Endothelial cell of umbilical vein (primary cell): ENCODE measurements at regions not wholly inside any gene's neighbourhood (a gene's known extent, or its start where the extent isn't known, plus 50 kb on each side); places are given as distances from the start of the nearest gene placed in this dataset.

Experiments
- BruUV-seq: library from RNA; stranded (reverse); fragments of 400-500 nt; replicated peaks from 2 replicates; lab custom pipeline; 2021; lab: Mats Ljungman, UMichigan
- CTCF ChIA-PET: fragments of 300-600, 350-600 bp; sonication (Branson Sonifier 250); formaldehyde crosslinking; loops from one replicate; lab custom pipeline; 2021; ENCODE audit warnings: antibody characterized with exemption, inconsistent platforms; lab: Charles Lee
- POLR2A ChIA-PET: fragments of 300-600, 350-600 bp; sonication (Branson Sonifier 250); formaldehyde crosslinking; loops from one replicate; lab custom pipeline; 2021; ENCODE audit warnings: antibody characterized with exemption, inconsistent platforms; lab: Charles Lee
- DNase-seq: peaks from one replicate; pipeline ENCODE4 v3.0.0-alpha.2; 2011; ENCODE audit warnings: low read depth, low spot score
- FAIRE-seq: peaks from 2 replicates; lab custom pipeline; 2011; peaks lifted over from hg19 to GRCh38; lab: Jason Lieb, UNC
- H2AFZ ChIP-seq: 2 replicates; pipeline ENCODE4 v1.6.0; 2012; ENCODE audit warnings: low read depth, low read length, control low read depth, inconsistent platforms
- H3K27ac ChIP-seq: 2 replicates; pipeline ENCODE4 v1.5.1; 2011; ENCODE audit warnings: low read depth, mild to moderate bottlenecking, control low read depth, low read length, moderate library complexity; ENCODE audit not compliant: insufficient read depth
- H3K27me3 ChIP-seq, 2 experiments: 2 replicates each; pipeline versions ENCODE4 v1.6.0 to v1.6.1; 2011; ENCODE audit warnings: low read length in 2 of 2, mixed read lengths in 1 of 2; ENCODE audit not compliant: control insufficient read depth in 2 of 2, insufficient read depth in 2 of 2
- H3K36me3 ChIP-seq, 2 experiments: 2 replicates in 1 of 2; 3 replicates in 1 of 2; pipeline ENCODE4 v1.5.1; 2011; ENCODE audit warnings: low read length in 2 of 2, mild to moderate bottlenecking in 1 of 2, moderate library complexity in 1 of 2; ENCODE audit not compliant: control insufficient read depth in 2 of 2, insufficient read depth in 2 of 2; ENCODE audit errors: extremely low read depth in 1 of 2
- H3K4me1 ChIP-seq: 3 replicates; pipeline ENCODE4 v1.5.1; 2011; ENCODE audit warnings: mild to moderate bottlenecking, low read length; ENCODE audit not compliant: control insufficient read depth, insufficient read depth; ENCODE audit errors: extremely low read depth
- H3K4me2 ChIP-seq: 2 replicates; pipeline ENCODE4 v1.6.1; 2011; ENCODE audit warnings: low read length, control low read depth, mixed read lengths; ENCODE audit not compliant: insufficient read depth
- H3K4me3 ChIP-seq, 3 experiments: fragments of 200-600 bp in 1 of 3; sonication (generic), shearing (Covaris generic) in 1 of 3; replicated peaks in 1 of 3; 2 replicates each; pipeline ENCODE4 v1.5.1; 2011 to 2016; ENCODE audit warnings: control low read depth in 3 of 3, low read length in 3 of 3, mild to moderate bottlenecking in 2 of 3, inconsistent platforms in 1 of 3, low read depth in 1 of 3, moderate library complexity in 1 of 3; ENCODE audit not compliant: insufficient read depth in 1 of 3
- H3K79me2 ChIP-seq: 2 replicates; pipeline ENCODE4 v1.6.0; 2012; ENCODE audit warnings: low read length, inconsistent platforms; ENCODE audit not compliant: control insufficient read depth, insufficient read depth
- H3K9ac ChIP-seq: replicated peaks from 2 replicates; pipeline ENCODE3; 2011; ENCODE audit warnings: low read length, control low read depth; ENCODE audit not compliant: insufficient read depth; ENCODE audit errors: extremely low read depth
- H3K9me1 ChIP-seq: replicated peaks from 3 replicates; pipeline ENCODE4 v1.6.0; 2011; ENCODE audit warnings: mild to moderate bottlenecking, low read length; ENCODE audit not compliant: control insufficient read depth, insufficient read depth; ENCODE audit errors: extremely low read depth
- H3K9me3 ChIP-seq: replicated peaks from 2 replicates; pipeline ENCODE4 v1.5.1; 2012; ENCODE audit warnings: low read length, inconsistent platforms; ENCODE audit not compliant: control insufficient read depth, insufficient read depth
- H4K20me1 ChIP-seq: replicated peaks from 2 replicates; pipeline ENCODE3; 2011; ENCODE audit warnings: mild to moderate bottlenecking, low read length; ENCODE audit not compliant: control insufficient read depth, insufficient read depth; ENCODE audit errors: extremely low read depth
- EZH2 ChIP-seq: IDR thresholded peaks from 2 replicates; pipeline ENCODE4 v1.6.1; 2012; ENCODE audit warnings: borderline replicate concordance, low read depth, mild to moderate bottlenecking, moderate library complexity, low read length, inconsistent platforms; ENCODE audit not compliant: severe bottlenecking
- FOS ChIP-seq: IDR thresholded peaks from 2 replicates; pipeline ENCODE4 v1.6.1; 2011; ENCODE audit warnings: mild to moderate bottlenecking, low read length, moderate library complexity, borderline replicate concordance; ENCODE audit not compliant: insufficient read depth
- GATA2 ChIP-seq: IDR thresholded peaks from 2 replicates; pipeline ENCODE4 v1.7.0; 2011; ENCODE audit warnings: low read depth, mild to moderate bottlenecking, moderate library complexity, mixed read lengths, low read length; ENCODE audit not compliant: insufficient read length, insufficient read depth
- JUN ChIP-seq: IDR thresholded peaks from 2 replicates; pipeline ENCODE4 v1.6.1; 2011; ENCODE audit warnings: borderline replicate concordance, low read depth; ENCODE audit not compliant: insufficient read length, insufficient read depth
- MYC ChIP-seq: IDR thresholded peaks from one replicate; pipeline ENCODE4 v1.6.1; 2011; ENCODE audit warnings: mild to moderate bottlenecking, low read depth, low read length
- POLR2A ChIP-seq: IDR thresholded peaks from 2 replicates; pipeline ENCODE4 v1.6.1; 2012; ENCODE audit warnings: low read depth, mild to moderate bottlenecking, control low read depth, low read length
- POLR2AphosphoS5 ChIP-seq: IDR thresholded peaks from 2 replicates; pipeline ENCODE4 v1.6.1; 2012; ENCODE audit warnings: low read depth, mild to moderate bottlenecking, control low read depth, low read length, moderate library complexity; ENCODE audit not compliant: insufficient read depth
- dilution Hi-C: fragments of 300-500 bp; cut with MboI; formaldehyde crosslinking; loops from one replicate; pipeline ENCODE4 v1.15.0; 2019; ENCODE audit warnings: low sequenced_read_pairs; ENCODE audit not compliant: extremely low pct_ligation_motif_present
- intact Hi-C: fragments of 100-400 bp; cut with micrococcal nuclease; formaldehyde crosslinking; loops from one replicate; pipeline ENCODE4 v1.10.0; 2022
- TF ChIP-seq, protein P1 (sequence below): IDR thresholded peaks from 2 replicates; pipeline ENCODE4 v1.6.1; 2011; ENCODE audit not compliant: insufficient read depth, insufficient read length
- TF ChIP-seq, protein P2 (sequence below), 2 donors: IDR thresholded peaks; 1 replicate in 1 of 2; 2 replicates in 1 of 2; pipeline ENCODE4 v1.5.1; 2011; ENCODE audit warnings: low read length in 2 of 2, mild to moderate bottlenecking in 2 of 2, moderate library complexity in 2 of 2, control low read depth in 1 of 2, inconsistent platforms in 1 of 2, low read depth in 1 of 2; ENCODE audit not compliant: insufficient read depth in 1 of 2; ENCODE audit errors: extremely low read depth in 1 of 2

DNA sequence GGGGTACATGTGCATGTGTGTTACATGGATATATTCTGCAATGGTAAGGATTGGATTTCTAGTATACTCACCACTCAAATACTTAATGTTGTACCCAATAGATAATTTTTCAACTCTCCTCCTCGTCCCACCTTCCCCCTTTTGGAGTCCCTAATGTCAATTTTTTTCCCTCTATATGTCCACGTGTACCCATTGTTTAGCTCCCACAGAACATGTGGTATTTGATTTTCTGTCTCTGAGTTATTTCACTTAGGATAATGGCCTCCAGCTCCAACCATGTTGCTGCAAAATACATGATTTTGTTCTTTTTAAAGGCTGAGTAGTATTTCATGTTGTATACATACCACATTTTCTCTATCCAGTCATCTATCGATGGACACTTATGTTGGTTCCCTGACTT lies 97.2 kb upstream of the TMTC1 start:
- TF ChIP-seq, protein P1, sequence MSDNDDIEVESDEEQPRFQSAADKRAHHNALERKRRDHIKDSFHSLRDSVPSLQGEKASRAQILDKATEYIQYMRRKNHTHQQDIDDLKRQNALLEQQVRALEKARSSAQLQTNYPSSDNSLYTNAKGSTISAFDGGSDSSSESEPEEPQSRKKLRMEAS: no peak
- TF ChIP-seq, protein P2, sequence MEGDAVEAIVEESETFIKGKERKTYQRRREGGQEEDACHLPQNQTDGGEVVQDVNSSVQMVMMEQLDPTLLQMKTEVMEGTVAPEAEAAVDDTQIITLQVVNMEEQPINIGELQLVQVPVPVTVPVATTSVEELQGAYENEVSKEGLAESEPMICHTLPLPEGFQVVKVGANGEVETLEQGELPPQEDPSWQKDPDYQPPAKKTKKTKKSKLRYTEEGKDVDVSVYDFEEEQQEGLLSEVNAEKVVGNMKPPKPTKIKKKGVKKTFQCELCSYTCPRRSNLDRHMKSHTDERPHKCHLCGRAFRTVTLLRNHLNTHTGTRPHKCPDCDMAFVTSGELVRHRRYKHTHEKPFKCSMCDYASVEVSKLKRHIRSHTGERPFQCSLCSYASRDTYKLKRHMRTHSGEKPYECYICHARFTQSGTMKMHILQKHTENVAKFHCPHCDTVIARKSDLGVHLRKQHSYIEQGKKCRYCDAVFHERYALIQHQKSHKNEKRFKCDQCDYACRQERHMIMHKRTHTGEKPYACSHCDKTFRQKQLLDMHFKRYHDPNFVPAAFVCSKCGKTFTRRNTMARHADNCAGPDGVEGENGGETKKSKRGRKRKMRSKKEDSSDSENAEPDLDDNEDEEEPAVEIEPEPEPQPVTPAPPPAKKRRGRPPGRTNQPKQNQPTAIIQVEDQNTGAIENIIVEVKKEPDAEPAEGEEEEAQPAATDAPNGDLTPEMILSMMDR (IDR thresholded peaks at IDR 0.05; ENCODE audit: extremely low read depth in 1 of 2, insufficient read depth in 1 of 2, low read depth in 1 of 2, low read length in 2 of 2): no peak
- TF ChIP-seq FOS: no peak
- no peak for TF ChIP-seq EZH2
- TF ChIP-seq POLR2AphosphoS5: no peak
- no peak for TF ChIP-seq MYC
- TF ChIP-seq POLR2A: no peak
- TF ChIP-seq GATA2: no peak
- no peak for TF ChIP-seq JUN
- FAIRE-seq: no peak
- ChIA-PET CTCF (interaction anchor here (0.9 kb wide), 1 partner anchor 10 kb away, joined by 3 read pairs; no protein-coding TSS in a partner anchor), POLR2A (no interaction called here)
- Histone ChIP-seq H3K79me2 (no peaks in the 10 kb centered on the region), H3K4me2 (no peak overlapping the region), H3K36me3 (no peaks in the 10 kb centered on the region), H2AFZ (no peak overlapping the region), H3K27me3 (peaks cover 5 to 8% of the 10 kb centered on the region in 2 experiments), H3K27ac (no peak overlapping the region), H3K9ac (no peak overlapping the region), H3K4me3 (no peak overlapping the region), H3K9me1 (no peaks in the 10 kb centered on the region), H3K4me1 (no peaks in the 10 kb centered on the region), H4K20me1 (no peaks in the 10 kb centered on the region), H3K9me3 (no peaks in the 10 kb centered on the region)
- intact Hi-C loops (loop anchor here (10.0 kb wide), 1 partner anchor 404 kb away; no protein-coding TSS in a partner anchor), dilution Hi-C loops (no loop called here)
- no TSS peak for BruUV-seq
- DNase-seq: no peak
